ENCODE measurements at regions not wholly inside any gene's neighbourhood (a gene's known extent, or its start where the extent isn't known, plus 50 kb on each side); places are given as distances from the start of the nearest gene placed in this dataset.

GRCh38 chr14:71328183-71328582 lies 420.9 kb downstream of the PCNX1 start:
- TF ChIP-seq POLR2A (IDR thresholded peaks at IDR 0.05), result no peak
- TF ChIP-seq CTCF (IDR thresholded peaks at IDR 0.05 in 4 of 5, conservative IDR thresholded peaks at IDR 0.05 in 1 of 5), result no peak

Data from gastrocnemius medialis (tissue), 4 donors.